Right ventricle myocardium superior (tissue), 1 donor: ENCODE measurements at regions not wholly inside any gene's neighbourhood (a gene's known extent, or its start where the extent isn't known, plus 50 kb on each side); places are given as distances from the start of the nearest gene placed in this dataset.

Source experiments
- ATAC-seq: fragments of 200-7000 bp; cut with Tn5 transposase; one replicate; pipeline ENCODE4 v1.9.1; 2020; ENCODE audit warnings: mild to moderate bottlenecking; ENCODE audit not compliant: poor library complexity
- DNase-seq: peaks from one replicate; pipeline ENCODE4 v3.0.0-alpha.2; 2020
- intact Hi-C: fragments of 100-400 bp; cut with DNase I; formaldehyde crosslinking; loops from one replicate; pipeline ENCODE4 v1.11.2; 2022
- donor health status: DM: no; HTN: yes; CAD: no; lungs with severe emphysema.

DNA sequence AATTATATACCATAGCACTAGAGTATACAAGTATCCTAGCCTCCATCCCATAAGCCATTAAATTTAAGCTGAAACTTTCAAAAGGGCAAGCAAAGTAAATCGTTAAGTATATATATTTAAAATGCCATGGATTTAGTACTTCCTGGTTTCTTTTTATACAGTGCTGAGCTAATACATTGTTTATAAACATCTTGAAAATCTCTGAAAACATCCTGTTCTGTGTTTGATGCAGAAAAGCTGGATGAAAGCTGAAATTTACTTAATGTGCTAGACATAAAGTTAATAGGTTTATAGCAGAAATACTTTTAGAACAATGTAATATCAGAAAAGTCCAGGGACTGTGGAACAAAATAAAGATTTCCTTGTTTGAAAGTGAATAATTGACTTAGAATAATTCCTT is 875.4 kb downstream of the SLITRK6 start:
- no peak for DNase-seq
- intact Hi-C loops = no loop called here

DNA sequence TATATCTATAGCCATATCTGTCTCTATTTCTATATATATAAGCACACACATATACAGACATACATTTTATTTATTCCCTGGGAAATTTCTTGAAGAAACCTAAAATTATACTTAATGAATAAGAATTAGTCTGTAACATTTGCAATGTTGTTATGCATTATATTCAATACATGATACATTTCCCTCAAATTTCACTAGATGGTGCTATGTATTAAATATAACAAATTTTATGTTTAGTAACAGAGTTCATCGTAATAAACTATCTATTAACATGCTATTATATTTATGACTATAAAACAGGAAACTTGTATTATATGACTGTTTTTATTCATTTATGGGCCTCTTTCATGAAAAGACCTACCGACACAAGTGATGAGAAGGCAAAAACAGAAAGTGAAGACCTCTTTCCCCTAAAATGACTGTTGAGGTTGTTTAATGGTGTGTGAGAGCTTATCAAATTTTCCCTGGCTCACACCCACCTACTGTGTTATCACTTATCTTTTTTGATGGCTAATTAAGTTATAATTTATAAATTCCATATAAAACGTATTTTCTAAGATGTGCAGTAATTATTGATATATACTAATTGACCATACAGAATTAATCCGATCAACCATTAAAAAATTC is 881.9 kb downstream of the SLITRK6 start:
- ATAC-seq (no peak), DNase-seq (no peak)
- intact Hi-C loops = loop anchor here (10.0 kb wide), 1 partner anchor 887 kb away; no protein-coding TSS in a partner anchor

More for the DNA sequence above, 875.4 kb downstream of the SLITRK6 start:
- no peak for ATAC-seq

DNA sequence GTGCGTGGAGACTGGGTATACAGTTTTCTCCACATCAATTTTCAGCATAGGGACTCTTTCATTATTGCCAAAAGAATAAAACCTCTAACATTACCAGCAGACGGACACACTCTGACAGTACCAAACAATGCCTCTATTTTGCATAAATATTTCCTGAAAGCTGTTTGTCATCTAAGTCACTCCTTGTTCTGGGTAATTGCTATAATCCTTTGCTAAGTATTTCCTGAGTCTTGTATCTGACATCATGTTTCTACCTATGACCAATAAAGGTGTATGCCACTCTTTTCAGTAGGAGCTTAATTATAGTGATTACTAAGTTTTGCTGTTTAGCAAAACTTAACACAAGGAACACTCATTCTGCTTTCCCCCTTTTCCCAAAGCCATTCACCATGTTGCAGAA is 886.5 kb downstream of the SLITRK6 start:
- DNase-seq (no peak), ATAC-seq (no peak)
- intact Hi-C loops = loop anchor here (10.0 kb wide), 1 partner anchor 892 kb away; no protein-coding TSS in a partner anchor

GRCh38 chr13:84910423-84910822 is 888.8 kb downstream of the SLITRK6 start:
- DNase-seq (no peak), ATAC-seq (no peak)
- intact Hi-C loops = loop anchor here (10.0 kb wide), 1 partner anchor 894 kb away; no protein-coding TSS in a partner anchor

- intact Hi-C loops = no loop called here
Observed at GRCh38 chr13:84903391-84903790, 895.8 kb downstream of the SLITRK6 start.

GRCh38 chr13:84902243-84902642 is 897.0 kb downstream of the SLITRK6 start:
- DNase-seq (no peak), ATAC-seq (no peak)
- intact Hi-C loops = no loop called here

More at GRCh38 chr13:84903391-84903790, 895.8 kb downstream of the SLITRK6 start:
- DNase-seq (no peak), ATAC-seq (no peak)

- no peak for DNase-seq
- intact Hi-C loops = no loop called here
- ATAC-seq = no peak
Observed at GRCh38 chr13:84896128-84896527, 903.1 kb downstream of the SLITRK6 start.

DNA sequence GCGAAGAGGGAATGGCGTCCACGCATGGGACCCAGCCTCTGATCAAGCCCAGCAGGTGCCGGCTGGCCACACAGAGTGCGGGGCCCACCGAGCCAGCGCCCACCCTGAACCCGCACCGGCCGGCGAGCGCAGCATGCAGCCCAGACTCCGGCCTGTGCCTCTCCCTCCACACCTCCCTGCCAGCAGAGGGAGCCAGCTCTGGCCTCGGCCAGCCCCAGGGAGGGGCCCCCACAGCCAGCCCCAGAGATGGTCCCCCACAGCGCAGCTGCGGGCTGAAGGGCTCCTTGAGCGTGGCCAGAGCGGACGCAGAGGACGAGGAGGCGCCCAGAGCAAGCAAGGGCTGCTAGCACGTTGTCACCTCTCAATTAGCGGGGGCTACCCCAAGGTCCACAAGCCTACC is 904.5 kb downstream of the SLITRK6 start:
- ATAC-seq (no peak), DNase-seq (no peak)
- intact Hi-C loops = no loop called here

DNA sequence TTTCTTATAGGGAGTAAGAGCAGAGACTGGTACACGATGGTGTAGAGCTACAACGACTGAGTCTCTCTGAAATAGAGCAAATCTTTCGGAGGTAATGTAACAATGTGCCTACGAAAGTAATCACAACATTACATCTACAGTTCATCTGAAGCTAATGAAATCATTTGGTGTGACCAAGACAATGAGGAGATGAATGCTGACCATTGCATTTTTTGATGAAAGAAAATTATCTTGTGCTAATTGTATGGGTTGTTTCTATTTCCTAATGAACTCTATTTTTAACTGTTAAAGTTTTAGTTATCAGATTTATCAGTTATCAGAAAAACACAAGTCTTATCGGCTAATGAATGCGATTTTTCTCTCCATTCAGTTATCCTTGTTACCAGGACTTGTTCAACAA is 913.4 kb downstream of the SLITRK6 start:
- no peak for ATAC-seq
- intact Hi-C loops = no loop called here
- no peak for DNase-seq

- DNase-seq = no peak
- no peak for ATAC-seq
- intact Hi-C loops = no loop called here
Observed at GRCh38 chr13:84873951-84874350, 925.3 kb downstream of the SLITRK6 start.

DNA sequence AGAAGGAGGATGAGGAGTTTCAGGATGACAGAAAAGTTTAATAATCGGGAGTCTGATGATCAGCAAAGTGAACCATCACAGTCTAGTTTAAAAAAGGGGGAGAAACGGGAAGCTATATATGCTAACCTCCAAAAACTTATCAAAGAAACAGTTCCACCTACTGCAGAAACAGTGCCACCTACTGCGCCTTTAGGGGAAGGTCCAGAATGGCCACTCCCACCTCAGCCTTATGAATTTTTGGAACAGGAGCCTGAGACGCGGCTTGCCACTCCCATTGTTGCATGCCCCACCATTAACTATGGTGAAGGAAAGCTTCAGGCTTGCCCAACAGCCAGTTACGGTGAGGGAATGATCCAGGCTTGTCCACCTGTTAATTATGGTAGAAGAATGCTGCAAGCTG is 929.0 kb downstream of the SLITRK6 start:
- ATAC-seq = no peak

DNA sequence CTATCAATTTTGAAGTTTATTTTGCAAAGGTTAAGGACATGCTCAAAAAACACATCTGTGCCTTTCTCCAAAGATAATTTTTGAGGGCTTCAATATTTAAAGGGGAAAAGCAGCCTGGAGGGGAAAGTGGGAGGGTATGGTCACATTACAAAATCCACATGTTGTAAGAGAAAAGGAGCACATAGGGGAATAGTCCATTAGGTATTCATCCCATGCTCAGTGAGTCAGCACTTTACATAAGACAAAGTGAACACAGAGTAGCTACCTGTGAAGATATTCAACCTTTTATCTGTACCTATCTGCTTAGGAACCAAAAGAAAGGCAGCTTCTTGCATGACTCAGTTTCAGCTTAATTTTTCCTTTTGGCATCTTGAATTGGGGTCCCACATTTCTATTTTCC is 932.0 kb downstream of the SLITRK6 start:
- intact Hi-C loops = no loop called here
- DNase-seq (no peak), ATAC-seq (no peak)

More for the DNA sequence above, 929.0 kb downstream of the SLITRK6 start:
- DNase-seq = no peak
- intact Hi-C loops = no loop called here

GRCh38 chr13:84865783-84866221 is 933.4 kb downstream of the SLITRK6 start:
- DNase-seq (no peak), ATAC-seq (no peak)
- intact Hi-C loops = no loop called here

DNA sequence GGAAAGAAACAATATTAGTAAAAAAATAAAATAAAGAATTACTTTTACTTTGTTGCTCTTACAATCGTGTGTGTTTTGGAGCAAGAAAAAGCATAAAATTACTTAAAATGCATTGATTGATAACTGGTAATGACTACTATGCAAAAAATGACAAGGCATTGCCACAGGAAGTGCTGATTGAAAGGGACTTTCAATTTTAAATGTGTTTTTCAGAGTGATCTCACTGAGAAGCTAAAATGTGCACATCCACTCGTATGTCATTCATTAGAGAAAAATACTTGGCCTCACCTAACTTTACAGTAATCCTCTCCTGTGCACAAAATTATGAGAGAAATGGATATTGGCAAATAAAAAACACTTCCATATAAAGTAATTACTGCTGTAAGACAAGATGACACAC is 934.9 kb downstream of the SLITRK6 start:
- intact Hi-C loops = no loop called here
- ATAC-seq (no peak), DNase-seq (no peak)

DNA sequence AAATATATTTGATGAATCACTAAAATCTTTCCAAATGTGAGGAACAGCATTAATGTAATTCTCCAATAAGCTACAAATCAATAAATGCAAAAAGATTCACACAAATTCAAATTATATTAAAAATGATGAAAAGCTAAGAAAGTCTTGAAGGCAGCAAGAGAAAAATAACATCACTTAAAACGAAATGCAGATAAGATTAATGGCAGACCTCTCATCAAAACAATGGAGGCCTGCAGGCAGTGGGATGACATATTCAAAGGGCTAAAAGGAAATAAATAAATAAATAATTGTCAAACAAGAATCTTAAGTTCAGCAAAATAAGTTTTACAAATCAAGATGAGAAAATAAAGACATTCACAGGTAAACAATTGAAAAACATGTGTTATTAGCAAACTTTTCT is 952.1 kb downstream of the SLITRK6 start:
- intact Hi-C loops = no loop called here
- ATAC-seq (no peak), DNase-seq (no peak)

GRCh38 chr13:84845907-84846619 is 953.2 kb downstream of the SLITRK6 start:
- no peak for ATAC-seq
- intact Hi-C loops = no loop called here
- DNase-seq = no peak

GRCh38 chr13:84844473-84844872 is 954.7 kb downstream of the SLITRK6 start:
- ATAC-seq = no peak
- intact Hi-C loops = no loop called here
- DNase-seq = no peak

GRCh38 chr13:84843368-84843767 is 955.9 kb downstream of the SLITRK6 start:
- intact Hi-C loops = no loop called here
- no peak for DNase-seq
- no peak for ATAC-seq

- ATAC-seq (no peak), DNase-seq (no peak)
- intact Hi-C loops = no loop called here
Observed at GRCh38 chr13:84834201-84834600, 951.9 kb upstream of the SLITRK1 start.
